SK-N-DZ (cell line): ENCODE measurements at regions not wholly inside any gene's neighbourhood (a gene's known extent, or its start where the extent isn't known, plus 50 kb on each side); places are given as distances from the start of the nearest gene placed in this dataset.
"Not testable (repeated sequence)": the region's sequence is repeated elsewhere in the genome, so short reads cannot be mapped to it uniquely, and the experiment has no call there.

ENCODE experiments used
- DNase-seq: peaks from one replicate; pipeline ENCODE4 v3.0.0-alpha.2; 2015; ENCODE audit warnings: low spot score

DNA sequence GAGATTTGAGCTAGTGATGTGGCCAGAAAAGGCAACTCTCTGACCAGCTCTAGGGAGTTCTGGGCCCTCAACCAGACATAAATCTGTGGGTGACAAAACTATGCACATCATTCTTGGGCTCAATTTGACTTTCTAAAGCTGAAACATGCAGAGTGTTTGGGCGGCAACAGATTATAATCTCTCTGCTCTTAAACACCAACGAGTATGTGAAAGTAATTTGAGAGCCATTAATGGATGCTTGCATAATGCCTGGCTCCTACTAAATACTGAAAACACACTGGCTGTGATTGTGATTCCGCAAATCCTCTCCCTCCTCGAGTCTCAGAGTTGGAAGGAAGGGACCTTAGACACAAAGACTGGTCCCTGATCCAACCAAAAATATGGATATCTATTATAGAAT is 186.7 kb downstream of the UACA start:
- no peak for DNase-seq

- no peak for DNase-seq
Observed at GRCh38 chr15:70576276-70576675, 187.1 kb downstream of the UACA start.

- DNase-seq: no peak
Observed at GRCh38 chr15:70575231-70576226, 187.8 kb downstream of the UACA start.

DNA sequence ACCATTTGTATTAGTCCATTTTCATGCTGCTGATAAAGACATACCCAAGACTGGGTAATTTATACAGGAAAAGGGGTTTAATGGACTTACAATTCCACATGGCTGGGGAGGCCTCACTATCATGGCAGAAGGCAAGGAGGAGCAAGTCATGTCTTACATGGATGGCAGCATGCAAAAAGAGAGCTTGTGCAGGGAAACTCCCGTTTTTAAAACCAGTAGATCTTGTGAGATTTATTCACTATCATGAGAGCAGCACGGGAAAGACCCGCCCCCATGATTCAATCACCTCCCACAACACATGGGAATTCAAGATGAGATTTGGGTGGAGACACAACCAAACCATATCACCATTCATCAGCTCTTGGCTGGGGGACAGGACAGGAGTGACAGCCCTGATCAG is 189.0 kb downstream of the UACA start:
- not testable (repeated sequence) for DNase-seq

- DNase-seq: no peak
Observed at GRCh38 chr15:70573121-70573850, 190.1 kb downstream of the UACA start.

- DNase-seq: no peak
Observed at GRCh38 chr15:70569714-70570231, 193.6 kb downstream of the UACA start.

- DNase-seq: peak; percentile 32
Observed at GRCh38 chr15:70569091-70569713, 194.2 kb downstream of the UACA start.

DNA sequence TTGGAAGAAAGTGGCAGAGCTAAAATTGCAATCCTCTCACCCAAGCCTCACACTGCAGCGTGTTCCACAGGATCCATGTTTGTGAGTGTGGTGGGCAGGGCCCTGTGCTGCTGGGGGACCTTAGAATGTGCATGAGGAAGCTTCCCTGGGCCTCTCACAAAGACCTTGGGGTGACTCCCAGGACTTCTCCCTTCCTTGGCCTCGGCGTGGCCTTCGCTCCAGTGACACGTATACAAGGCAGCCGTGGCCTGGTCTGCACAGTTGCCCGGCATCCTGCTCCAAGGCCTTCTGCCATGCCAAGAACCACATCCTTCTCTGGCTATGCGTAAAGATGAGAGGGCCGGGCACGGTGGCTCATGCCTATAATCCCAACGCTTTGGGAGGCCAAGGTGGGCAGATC is 196.4 kb downstream of the UACA start:
- DNase-seq: no peak

GRCh38 chr15:70566047-70566835 is 197.1 kb downstream of the UACA start:
- DNase-seq: peak; percentile 36

GRCh38 chr15:70563561-70564095 is 199.7 kb downstream of the UACA start:
- no peak for DNase-seq

DNA sequence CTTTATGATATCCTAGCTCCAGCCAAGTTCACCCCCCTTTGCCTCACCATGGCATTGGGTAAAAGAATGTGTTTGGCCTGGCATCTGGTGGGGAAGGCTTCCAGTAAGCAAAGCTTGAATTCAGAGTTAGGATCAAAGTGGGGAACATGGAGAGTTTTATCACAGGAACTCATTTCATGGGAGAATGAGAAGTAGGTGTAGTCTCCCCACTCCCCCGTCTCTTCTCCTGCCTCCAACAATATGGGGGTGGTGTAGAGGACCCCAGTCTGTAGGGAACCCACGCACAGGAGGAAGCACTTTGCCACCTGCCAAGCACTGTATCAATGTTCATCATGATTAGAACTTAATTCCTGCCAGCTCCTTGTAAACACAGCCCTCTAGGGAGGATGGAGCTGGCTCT is 200.5 kb downstream of the UACA start:
- DNase-seq: no peak

GRCh38 chr15:70561885-70562284 is 201.5 kb downstream of the UACA start:
- DNase-seq: no peak

- no peak for DNase-seq
Observed at GRCh38 chr15:70560617-70561328, 202.6 kb downstream of the UACA start.

DNA sequence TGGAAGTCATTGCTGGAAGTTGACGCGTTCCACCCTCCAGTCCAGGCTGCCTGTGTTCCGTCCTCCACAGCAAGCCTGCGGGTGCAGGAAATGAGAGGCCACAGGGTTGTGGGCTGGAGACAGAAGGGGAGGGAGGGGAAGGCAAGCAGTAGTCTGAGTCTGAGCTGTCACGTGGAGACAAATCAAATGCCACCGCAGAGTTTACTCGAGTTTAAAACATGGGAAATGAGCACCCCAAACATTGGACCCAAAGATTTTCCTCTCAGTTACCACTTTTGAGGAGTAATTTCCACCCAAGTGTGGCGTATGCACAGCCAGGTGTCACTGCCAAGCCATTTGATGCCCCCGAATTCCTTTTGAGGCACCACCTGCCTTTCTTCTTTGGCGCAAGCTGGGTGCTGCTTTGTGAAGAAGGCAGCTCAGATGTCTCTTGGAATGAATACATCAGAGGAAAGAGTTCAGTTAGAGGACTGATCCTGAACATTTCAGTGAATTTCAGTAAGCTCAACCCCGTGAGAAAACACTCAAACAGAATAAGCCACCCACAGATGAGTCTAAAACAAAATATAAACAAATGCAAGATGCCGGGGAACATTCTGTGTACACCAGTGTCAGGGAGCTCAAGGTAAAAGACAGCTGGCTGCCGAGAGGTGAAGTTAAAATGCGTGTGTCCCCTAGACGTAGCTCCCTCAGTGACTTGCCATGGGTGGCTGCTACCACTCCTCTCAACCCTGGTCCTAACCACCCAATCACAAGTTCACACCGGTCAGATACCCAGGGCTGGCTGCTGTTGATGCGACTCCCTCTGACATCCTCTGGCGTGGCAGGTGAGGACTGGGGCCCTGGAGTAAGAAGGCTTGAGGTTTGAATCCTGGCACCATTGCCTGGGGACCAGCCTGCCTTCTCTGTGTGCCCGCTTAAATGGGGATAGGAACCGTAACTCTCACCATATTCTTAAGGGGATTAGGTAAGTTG is 203.8 kb downstream of the UACA start:
- DNase-seq: no peak

DNA sequence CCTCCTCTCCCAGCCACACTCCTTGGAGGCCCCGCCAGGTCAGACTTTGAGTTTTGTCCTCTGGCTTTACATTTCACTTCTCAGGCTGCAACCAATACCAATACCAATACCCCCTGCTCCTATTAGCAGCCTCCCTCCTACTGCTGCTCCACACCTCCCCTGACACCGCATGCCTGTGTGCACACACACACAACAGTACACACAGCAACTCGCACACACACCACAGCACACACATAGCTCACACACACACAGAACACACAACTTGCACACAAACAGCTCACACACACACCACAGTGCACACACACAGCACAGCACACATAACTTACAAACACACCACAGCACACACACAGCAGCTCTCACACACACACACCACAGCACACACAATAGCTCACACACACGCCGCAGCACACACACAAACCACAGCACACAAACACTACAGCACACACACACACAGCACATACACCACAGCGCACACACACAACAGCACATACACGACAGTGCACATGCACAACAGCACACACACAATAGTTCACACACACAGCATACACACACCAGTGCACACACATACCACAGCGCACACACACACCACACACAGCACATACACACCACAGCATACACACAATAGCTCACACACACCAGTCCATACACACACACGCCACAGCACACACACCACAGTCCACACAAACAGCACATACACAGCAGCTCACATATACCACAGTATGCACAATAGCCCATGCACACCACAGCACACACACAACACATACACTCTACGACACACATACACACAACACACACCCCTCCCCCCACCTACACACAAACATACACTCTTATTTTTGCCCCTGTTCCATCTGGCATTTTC is 204.7 kb downstream of the UACA start:
- DNase-seq: no peak

GRCh38 chr15:70557521-70558258 is 205.7 kb downstream of the UACA start:
- DNase-seq: no peak

DNA sequence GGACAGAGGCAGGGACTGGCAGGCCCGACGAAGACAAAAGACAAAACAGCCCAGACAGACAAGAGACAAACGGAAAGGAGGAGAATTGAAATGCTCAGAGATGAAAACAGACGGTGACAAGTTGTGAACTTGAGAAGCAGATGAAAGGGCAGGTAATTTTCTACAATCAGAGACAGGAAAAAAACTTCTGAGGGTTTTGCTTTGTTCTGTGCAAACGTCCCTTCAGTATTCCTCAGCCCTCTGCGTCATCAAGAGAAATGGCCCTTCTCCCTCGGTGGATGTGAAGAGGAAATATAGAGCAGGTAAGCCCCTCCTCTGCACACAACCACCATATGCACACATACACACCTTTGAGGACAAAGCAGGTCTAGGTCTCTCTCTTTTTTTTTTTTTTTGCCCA is 206.6 kb downstream of the UACA start:
- no peak for DNase-seq
